ENCODE measurements at regions not wholly inside any gene's neighbourhood (a gene's known extent, or its start where the extent isn't known, plus 50 kb on each side); places are given as distances from the start of the nearest gene placed in this dataset.

- ChIA-PET CTCF (ENCODE audit: low intra/inter-chr PET ratio) (no interaction called here), POLR2A (no interaction called here)
- TF ChIP-seq SAFB (IDR thresholded peaks at IDR 0.05; ENCODE audit: borderline replicate concordance, low read depth, low read length) (no peak), GTF2F1 (IDR thresholded peaks at IDR 0.05; ENCODE audit: low read depth, low read length) (no peak), RFX5 (IDR thresholded peaks at IDR 0.05; ENCODE audit: low read depth, low read length) (no peak), DIDO1 (tag; IDR thresholded peaks at IDR 0.05; ENCODE audit: low read depth) (no peak), MXI1 (IDR thresholded peaks at IDR 0.05; ENCODE audit: low read depth, low read length) (no peak), ZBTB17 (CRISPR knock-in tag; IDR thresholded peaks at IDR 0.05) (no peak), TCF3 (CRISPR knock-in tag; IDR thresholded peaks at IDR 0.05) (no peak), JUNB (CRISPR knock-in tag; conservative IDR thresholded peaks at IDR 0.05) (no peak), PPARD (CRISPR knock-in tag; IDR thresholded peaks at IDR 0.05) (no peak), ZNF280A (IDR thresholded peaks at IDR 0.05; ENCODE audit: low read depth, partially characterized antibody) (no peak), MBD2 (IDR thresholded peaks at IDR 0.05; ENCODE audit: borderline replicate concordance, low read depth) (no peak)
- TF ChIP-seq, protein P1, sequence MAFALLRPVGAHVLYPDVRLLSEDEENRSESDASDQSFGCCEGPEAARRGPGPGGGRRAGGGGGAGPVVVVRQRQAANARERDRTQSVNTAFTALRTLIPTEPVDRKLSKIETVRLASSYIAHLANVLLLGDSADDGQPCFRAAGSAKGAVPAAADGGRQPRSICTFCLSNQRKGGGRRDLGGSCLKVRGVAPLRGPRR (CRISPR knock-in tag; IDR thresholded peaks at IDR 0.05): no peak
- TF ChIP-seq, protein P2, sequence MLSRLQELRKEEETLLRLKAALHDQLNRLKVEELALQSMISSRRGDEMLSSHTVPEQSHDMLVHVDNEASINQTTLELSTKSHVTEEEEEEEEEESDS (CRISPR knock-in tag; IDR thresholded peaks at IDR 0.05): no peak
- H3K4me1 ChIP-seq (replicated peaks in 1 of 2; ENCODE audit: control insufficient read depth in 2 of 2, insufficient read depth in 2 of 2, low read length in 2 of 2): no peaks in the 10 kb centered on the region
- no peaks in the 10 kb centered on the region for H3K27me3 ChIP-seq (ENCODE audit: control insufficient read depth in 2 of 2, insufficient read depth in 2 of 2, low read length in 2 of 2)
- under 1% methylated on average over 8 of the region's 8 CpGs for whole genome bisulfite sequencing (ENCODE audit: insufficient coverage, low coverage, missing lambda C conversion rate)
- ATAC-seq (no peak), DNase-seq (ENCODE audit: extremely low read depth in 1 of 4, low spot score in 3 of 4) (no peak), FAIRE-seq (no peak)
- H3K9ac ChIP-seq (ENCODE audit: insufficient read depth in 1 of 2, low read depth in 2 of 2, low read length in 2 of 2): no peak overlapping the region
- no peak overlapping the region for H3K4me2 ChIP-seq (ENCODE audit: insufficient read depth, low read length)
- H3K9me3 ChIP-seq (replicated peaks; ENCODE audit: control insufficient read depth, insufficient read depth, low read depth, low read length): 0 out of 2 replicates have a peak, but pooled peaks cover 1% of the 10 kb centered on the region
- H4K20me1 ChIP-seq (replicated peaks; ENCODE audit: control insufficient read depth, insufficient read depth, low read length): no peaks in the 10 kb centered on the region
- no peak overlapping the region for H2AFZ ChIP-seq (ENCODE audit: low read depth, low read length)
- no peak overlapping the region for H3K27ac ChIP-seq (ENCODE audit: extremely low read depth, low read depth, low read length)
- no TSS peak for BruUV-seq (replicated peaks)
- intact Hi-C loops (cut with micrococcal nuclease) (no loop called here), in situ Hi-C loops (cut with MboI) (no loop called here)
- no peaks in the 10 kb centered on the region for H3K9me1 ChIP-seq (ENCODE audit: control insufficient read depth, insufficient read depth, low read length)
- no peaks in the 10 kb centered on the region for H3K79me2 ChIP-seq (ENCODE audit: control insufficient read depth, insufficient read depth, low read length)
- H3K36me3 ChIP-seq (ENCODE audit: control insufficient read depth, insufficient read depth, low read length): no peaks in the 10 kb centered on the region
- no peak overlapping the region for H3K4me3 ChIP-seq
These were observed 996.4 kb downstream of the C4orf33 start for GRCh38 chr4:130092187-130093015.
